Neural cell (in vitro differentiated cells): ENCODE measurements at regions not wholly inside any gene's neighbourhood (a gene's known extent, or its start where the extent isn't known, plus 50 kb on each side); places are given as distances from the start of the nearest gene placed in this dataset.

Experiments
- H2AFZ ChIP-seq: fragments of 200-600, 300-800 bp; sonication (generic), shearing (Covaris generic); 2 replicates; pipeline ENCODE4 v1.6.0; 2014; ENCODE audit warnings: low read depth, mild to moderate bottlenecking, antibody characterized with exemption, low read length, moderate library complexity
- H3F3A ChIP-seq: fragments of 200-600 bp; shearing (Covaris generic); 2 replicates; pipeline ENCODE4 v1.6.1; 2016; ENCODE audit warnings: mild to moderate bottlenecking, moderate library complexity, mixed read lengths, antibody characterized with exemption, low read length; ENCODE audit not compliant: insufficient read depth, poor library complexity, severe bottlenecking
- H3K27ac ChIP-seq: fragments of 200-600, 300-800 bp; sonication (generic), shearing (Covaris generic); 2 replicates; pipeline ENCODE4 v1.5.1; 2014; ENCODE audit warnings: mild to moderate bottlenecking, low read length, moderate library complexity
- H3K27me3 ChIP-seq: fragments of 300-800, 200-600 bp; sonication (generic), shearing (Covaris generic); 2 replicates; pipeline ENCODE4 v1.6.0; 2014; ENCODE audit warnings: mild to moderate bottlenecking, low read depth, low read length, moderate library complexity; ENCODE audit not compliant: insufficient read depth
- H3K36me3 ChIP-seq: fragments of 300-800, 200-600 bp; sonication (generic), shearing (Covaris generic); 2 replicates; pipeline ENCODE4 v1.5.1; 2014; ENCODE audit warnings: mild to moderate bottlenecking, antibody characterized with exemption, low read length, moderate library complexity; ENCODE audit not compliant: insufficient read depth
- H3K4me2 ChIP-seq: fragments of 300-800, 200-600 bp; sonication (generic), shearing (Covaris generic); 2 replicates; pipeline ENCODE4 v1.6.0; 2014; ENCODE audit warnings: mild to moderate bottlenecking, low read length
- H3K4me3 ChIP-seq: fragments of 300-800, 200-600 bp; sonication (generic), shearing (Covaris generic); 2 replicates; pipeline ENCODE4 v1.5.1; 2014; ENCODE audit warnings: mild to moderate bottlenecking, low read length, moderate library complexity
- H3K79me2 ChIP-seq: fragments of 200-600 bp; shearing (Covaris generic); replicated peaks from 2 replicates; pipeline ENCODE4 v1.6.0; 2014; ENCODE audit warnings: mild to moderate bottlenecking, low read length, moderate library complexity; ENCODE audit not compliant: insufficient read depth
- H3K9ac ChIP-seq: fragments of 300-800, 200-600 bp; sonication (generic), shearing (Covaris generic); 2 replicates; pipeline ENCODE4 v1.6.1; 2016; ENCODE audit warnings: mild to moderate bottlenecking, low read length, mixed read lengths
- H3K9me2 ChIP-seq: fragments of 200-600 bp; shearing (Covaris generic); 2 replicates; pipeline ENCODE4 v1.6.1; 2016; ENCODE audit warnings: mild to moderate bottlenecking, low read length, mixed read lengths; ENCODE audit not compliant: insufficient read depth
- H3K9me3 ChIP-seq: fragments of 200-600, 300-800 bp; sonication (generic), shearing (Covaris generic); 2 replicates; pipeline ENCODE4 v1.6.1; 2016; ENCODE audit warnings: mild to moderate bottlenecking, mixed run types, low read length, moderate library complexity, mixed read lengths
- H4K20me1 ChIP-seq: fragments of 200-600 bp; shearing (Covaris generic); 2 replicates; pipeline ENCODE4 v1.6.1; 2016; ENCODE audit warnings: mild to moderate bottlenecking, mixed run types; ENCODE audit not compliant: insufficient read depth
- EP300 ChIP-seq: fragments of 450-650 bp; conservative IDR thresholded peaks from 2 replicates; pipeline ENCODE4 v1.6.1; 2014; ENCODE audit warnings: antibody characterized with exemption, mild to moderate bottlenecking, moderate library complexity; ENCODE audit not compliant: poor library complexity, severe bottlenecking
- EZH2 ChIP-seq: fragments of 200-600, 300-800 bp; shearing (Covaris generic), sonication (generic); IDR thresholded peaks from 2 replicates; pipeline ENCODE4 v1.6.1; 2014; ENCODE audit warnings: antibody characterized with exemption, low read length, borderline replicate concordance, mild to moderate bottlenecking; ENCODE audit not compliant: insufficient read depth, poor library complexity, severe bottlenecking
- MXI1 ChIP-seq: fragments of 450-650 bp; conservative IDR thresholded peaks from 2 replicates; pipeline ENCODE4 v1.6.1; 2014; ENCODE audit warnings: antibody characterized with exemption, mild to moderate bottlenecking; ENCODE audit not compliant: poor library complexity, severe bottlenecking
- POLR2AphosphoS5 ChIP-seq: IDR thresholded peaks from 2 replicates; pipeline ENCODE4 v1.6.1; 2012
- RAD21 ChIP-seq: fragments of 450-650 bp; conservative IDR thresholded peaks from 2 replicates; pipeline ENCODE4 v1.6.1; 2014; ENCODE audit warnings: antibody characterized with exemption, mild to moderate bottlenecking, moderate library complexity
- REST ChIP-seq: IDR thresholded peaks from 2 replicates; pipeline ENCODE4 v1.6.1; 2012; ENCODE audit warnings: borderline replicate concordance
- SMC3 ChIP-seq: fragments of 450-650 bp; conservative IDR thresholded peaks from 2 replicates; pipeline ENCODE4 v1.6.1; 2014; ENCODE audit warnings: antibody characterized with exemption, mild to moderate bottlenecking, moderate library complexity; ENCODE audit not compliant: poor library complexity
- TAF1 ChIP-seq: IDR thresholded peaks from 2 replicates; pipeline ENCODE4 v1.6.1; 2012; ENCODE audit warnings: low read depth
- TF ChIP-seq, protein P1 (sequence below): fragments of 450-650 bp; IDR thresholded peaks from 2 replicates; pipeline ENCODE4 v1.5.1; 2014; ENCODE audit warnings: antibody characterized with exemption, mild to moderate bottlenecking, moderate library complexity; ENCODE audit not compliant: poor library complexity, severe bottlenecking

DNA sequence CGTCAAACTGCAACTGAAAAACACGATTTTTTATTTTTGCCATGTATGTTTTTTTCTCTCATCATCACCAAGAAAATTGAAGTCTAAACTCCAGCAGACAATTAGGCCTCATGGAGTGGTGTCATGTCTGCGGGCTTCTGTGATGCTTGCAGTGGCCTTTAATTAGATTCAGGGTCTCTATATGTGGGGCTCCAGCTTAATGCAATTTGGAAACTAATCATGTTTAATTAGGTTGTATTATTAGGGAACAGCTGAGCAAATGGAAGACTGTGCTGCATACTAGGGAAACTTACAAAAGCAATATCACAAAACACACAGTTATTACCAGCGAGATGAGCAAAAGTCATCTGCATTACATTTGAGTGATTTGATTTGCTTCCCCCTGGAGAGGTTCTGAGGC is 132.9 kb upstream of the PMEPA1 start:
- H4K20me1 ChIP-seq, result no peaks in the 10 kb centered on the region
- no peaks in the 10 kb centered on the region for H3F3A ChIP-seq
- no peak overlapping the region for H2AFZ ChIP-seq
- H3K79me2 ChIP-seq, result no peaks in the 10 kb centered on the region
- H3K9me2 ChIP-seq, result no peaks in the 10 kb centered on the region
- TF ChIP-seq RAD21, result no peak
- H3K4me3 ChIP-seq, result no peak overlapping the region
- H3K27ac ChIP-seq, result no peak overlapping the region
- no peak overlapping the region for H3K9ac ChIP-seq
- no peak overlapping the region for H3K4me2 ChIP-seq
- no peaks in the 10 kb centered on the region for H3K27me3 ChIP-seq
- no peaks in the 10 kb centered on the region for H3K9me3 ChIP-seq
- H3K36me3 ChIP-seq, result no peaks in the 10 kb centered on the region

DNA sequence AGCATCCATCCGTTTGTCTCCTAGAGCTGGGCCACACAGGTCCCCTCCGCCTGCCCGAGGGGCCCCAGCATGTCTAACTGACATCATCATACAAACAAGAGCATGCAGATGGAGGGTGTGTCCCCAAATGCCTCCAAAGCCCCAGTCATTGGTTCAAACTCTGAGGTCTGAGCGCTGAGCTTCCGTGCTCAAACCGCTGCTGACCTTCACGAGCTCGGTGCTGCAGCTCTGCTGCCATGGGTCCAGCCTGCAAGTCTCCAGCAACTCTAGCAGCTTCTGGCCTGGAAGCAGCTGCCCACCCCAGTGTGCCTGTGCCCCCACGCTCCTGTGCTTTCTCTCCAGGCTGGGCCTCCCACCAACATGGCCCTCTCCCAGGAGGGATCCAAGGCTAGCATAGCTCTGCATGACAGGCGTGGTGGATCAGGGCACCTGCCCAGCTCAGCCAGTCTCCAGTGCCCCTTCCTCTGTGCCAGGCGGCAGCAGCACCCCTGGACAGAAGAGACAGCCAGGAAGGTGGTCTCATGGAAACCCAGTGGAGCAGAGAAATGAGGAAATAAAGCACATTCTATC is 131.6 kb upstream of the PMEPA1 start:
- H3K9ac ChIP-seq, result no peak overlapping the region
- H3F3A ChIP-seq, result no peaks in the 10 kb centered on the region
- no peaks in the 10 kb centered on the region for H3K79me2 ChIP-seq

More for the DNA sequence above, 131.6 kb upstream of the PMEPA1 start:
- Histone ChIP-seq H2AFZ (no peak overlapping the region), H3K27ac (no peak overlapping the region), H3K9me3 (no peaks in the 10 kb centered on the region), H3K4me2 (no peak overlapping the region), H3K4me3 (no peak overlapping the region), H3K27me3 (no peaks in the 10 kb centered on the region), H3K36me3 (no peaks in the 10 kb centered on the region), H4K20me1 (no peaks in the 10 kb centered on the region), H3K9me2 (no peaks in the 10 kb centered on the region)
- TF ChIP-seq RAD21 (no peak), EZH2 (no peak), MXI1 (no peak), SMC3 (no peak), REST (no peak), POLR2AphosphoS5 (no peak), TAF1 (no peak), EP300 (no peak)
- TF ChIP-seq, protein P1, sequence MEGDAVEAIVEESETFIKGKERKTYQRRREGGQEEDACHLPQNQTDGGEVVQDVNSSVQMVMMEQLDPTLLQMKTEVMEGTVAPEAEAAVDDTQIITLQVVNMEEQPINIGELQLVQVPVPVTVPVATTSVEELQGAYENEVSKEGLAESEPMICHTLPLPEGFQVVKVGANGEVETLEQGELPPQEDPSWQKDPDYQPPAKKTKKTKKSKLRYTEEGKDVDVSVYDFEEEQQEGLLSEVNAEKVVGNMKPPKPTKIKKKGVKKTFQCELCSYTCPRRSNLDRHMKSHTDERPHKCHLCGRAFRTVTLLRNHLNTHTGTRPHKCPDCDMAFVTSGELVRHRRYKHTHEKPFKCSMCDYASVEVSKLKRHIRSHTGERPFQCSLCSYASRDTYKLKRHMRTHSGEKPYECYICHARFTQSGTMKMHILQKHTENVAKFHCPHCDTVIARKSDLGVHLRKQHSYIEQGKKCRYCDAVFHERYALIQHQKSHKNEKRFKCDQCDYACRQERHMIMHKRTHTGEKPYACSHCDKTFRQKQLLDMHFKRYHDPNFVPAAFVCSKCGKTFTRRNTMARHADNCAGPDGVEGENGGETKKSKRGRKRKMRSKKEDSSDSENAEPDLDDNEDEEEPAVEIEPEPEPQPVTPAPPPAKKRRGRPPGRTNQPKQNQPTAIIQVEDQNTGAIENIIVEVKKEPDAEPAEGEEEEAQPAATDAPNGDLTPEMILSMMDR, result no peak
